ENCODE measurements at regions not wholly inside any gene's neighbourhood (a gene's known extent, or its start where the extent isn't known, plus 50 kb on each side); places are given as distances from the start of the nearest gene placed in this dataset.
A peak's percentile ranks its signal among the peaks of the same experiment; 100 is the strongest.

- no peaks in the 10 kb centered on the region for H3K9me2 ChIP-seq
- TF ChIP-seq PBX3 (IDR thresholded peaks at IDR 0.05), result peak; percentile 41; the same call in 1 of the 2 replicates
- TF ChIP-seq TCF12 (IDR thresholded peaks at IDR 0.05), result peak; percentile 62
- TF ChIP-seq EP300 (IDR thresholded peaks at IDR 0.05; ENCODE audit: borderline replicate concordance in 1 of 2, low read depth in 1 of 2, low read length in 1 of 2), result 0 out of 4 replicates have a peak, but pooled peaks of 1 of the 2 experiments have one; percentile 32
- peak; percentile 29; the same call in 1 of the 2 replicates for TF ChIP-seq NFIC (IDR thresholded peaks at IDR 0.05; ENCODE audit: borderline replicate concordance)
- no peak for TF ChIP-seq MAX (IDR thresholded peaks at IDR 0.05; ENCODE audit: low read depth)
- no peak for TF ChIP-seq TEAD4 (IDR thresholded peaks at IDR 0.05; ENCODE audit: borderline replicate concordance, insufficient read depth)
- no peak for TF ChIP-seq RFX5 (IDR thresholded peaks at IDR 0.05; ENCODE audit: low read length)
- no peak for TF ChIP-seq MXI1 (IDR thresholded peaks at IDR 0.05; ENCODE audit: low read depth, low read length)
- peaks cover 3% of the 10 kb centered on the region for H3F3A ChIP-seq (replicated peaks; ENCODE audit: insufficient read depth)
- H3K9me3 ChIP-seq, result no peaks in the 10 kb centered on the region
- ChIA-PET CTCF (no interaction called here), POLR2A (no interaction called here)
- no peaks in the 10 kb centered on the region; a peak in 1 of 4 replicates for H3K4me1 ChIP-seq (ENCODE audit: control insufficient read depth in 1 of 2, insufficient read depth in 2 of 2, low read depth in 1 of 2, low read length in 1 of 2)
- no peak for DNase-seq
- peak overlapping the region; percentile 29; the same call in 1 of the 2 replicates for H3K4me2 ChIP-seq
- H3K79me2 ChIP-seq (ENCODE audit: insufficient read depth), result no peaks in the 10 kb centered on the region
- H3K36me3 ChIP-seq (replicated peaks in 1 of 2; ENCODE audit: control insufficient read depth in 1 of 2, insufficient read depth in 2 of 2, low read length in 1 of 2), result no peaks in the 10 kb centered on the region
- H3K9ac ChIP-seq, result no peak overlapping the region
- no peak overlapping the region for H3K4me3 ChIP-seq (ENCODE audit: low read depth in 2 of 2, low read length in 1 of 2)
- no peaks in the 10 kb centered on the region for H3K27me3 ChIP-seq (ENCODE audit: insufficient read depth)
- H4K20me1 ChIP-seq (ENCODE audit: insufficient read depth), result no peaks in the 10 kb centered on the region
- H2AFZ ChIP-seq (ENCODE audit: low read depth), result no peak overlapping the region
- 2% methylated on average over 7 of the region's 7 CpGs for WGBS (ENCODE audit: low lambda C conversion rate)
- no peak overlapping the region for H3K27ac ChIP-seq (ENCODE audit: low read depth in 2 of 2, low read length in 1 of 2)
Measured at GRCh38 chr5:100270023-100270771, 265.0 kb upstream of the FAM174A start.

- Histone ChIP-seq H3F3A (replicated peaks; ENCODE audit: insufficient read depth) (no peaks in the 10 kb centered on the region), H4K20me1 (ENCODE audit: insufficient read depth) (no peaks in the 10 kb centered on the region), H3K4me1 (ENCODE audit: control insufficient read depth in 1 of 2, insufficient read depth in 2 of 2, low read depth in 1 of 2, low read length in 1 of 2) (no peaks in the 10 kb centered on the region), H3K36me3 (replicated peaks in 1 of 2; ENCODE audit: control insufficient read depth in 1 of 2, insufficient read depth in 2 of 2, low read length in 1 of 2) (no peaks in the 10 kb centered on the region), H2AFZ (ENCODE audit: low read depth) (no peak overlapping the region), H3K27me3 (ENCODE audit: insufficient read depth) (no peaks in the 10 kb centered on the region), H3K4me3 (ENCODE audit: low read depth in 2 of 2, low read length in 1 of 2) (no peak overlapping the region), H3K79me2 (ENCODE audit: insufficient read depth) (no peaks in the 10 kb centered on the region), H3K9me2 (no peaks in the 10 kb centered on the region), H3K9me3 (no peaks in the 10 kb centered on the region), H3K9ac (no peak overlapping the region), H3K4me2 (no peak overlapping the region), H3K27ac (ENCODE audit: low read depth in 2 of 2, low read length in 1 of 2) (no peak overlapping the region)
- 3% methylated on average over 2 of the region's 2 CpGs for WGBS (ENCODE audit: low lambda C conversion rate)
- ChIA-PET POLR2A (no interaction called here), CTCF (interaction anchor here (1.0 kb wide), 1 partner anchor 15 kb away, joined by 3 read pairs; no protein-coding TSS in a partner anchor)
- DNase-seq, result no peak
- no peak for TF ChIP-seq MXI1 (IDR thresholded peaks at IDR 0.05; ENCODE audit: low read depth, low read length)
Measured at GRCh38 chr5:100260968-100261367, 274.2 kb upstream of the FAM174A start.

GRCh38 chr5:100252944-100253343 lies 282.2 kb upstream of the FAM174A start:
- no peak overlapping the region for H2AFZ ChIP-seq (ENCODE audit: low read depth)
- ChIA-PET CTCF (no interaction called here), POLR2A (no interaction called here)
- no peaks in the 10 kb centered on the region for H4K20me1 ChIP-seq (ENCODE audit: insufficient read depth)
- H3K4me1 ChIP-seq (ENCODE audit: control insufficient read depth in 1 of 2, insufficient read depth in 2 of 2, low read depth in 1 of 2, low read length in 1 of 2), result no peaks in the 10 kb centered on the region
- no peaks in the 10 kb centered on the region for H3K27me3 ChIP-seq (ENCODE audit: insufficient read depth)
- H3K9me2 ChIP-seq, result no peaks in the 10 kb centered on the region
- H3K4me3 ChIP-seq (ENCODE audit: low read depth in 2 of 2, low read length in 1 of 2), result no peak overlapping the region
- no peak overlapping the region for H3K27ac ChIP-seq (ENCODE audit: low read depth in 2 of 2, low read length in 1 of 2)
- H3K36me3 ChIP-seq (replicated peaks in 1 of 2; ENCODE audit: control insufficient read depth in 1 of 2, insufficient read depth in 2 of 2, low read length in 1 of 2), result no peaks in the 10 kb centered on the region
- H3K9ac ChIP-seq, result no peak overlapping the region
- H3F3A ChIP-seq (replicated peaks; ENCODE audit: insufficient read depth), result no peaks in the 10 kb centered on the region
- H3K9me3 ChIP-seq, result no peaks in the 10 kb centered on the region
- no peak overlapping the region for H3K4me2 ChIP-seq
- no peak for DNase-seq
- H3K79me2 ChIP-seq (ENCODE audit: insufficient read depth), result no peaks in the 10 kb centered on the region
- no peak for TF ChIP-seq USF2 (IDR thresholded peaks at IDR 0.05; ENCODE audit: borderline replicate concordance, low read depth, low read length)
- TF ChIP-seq GATA2 (CRISPR knock-in tag; IDR thresholded peaks at IDR 0.05), result no peak
- TF ChIP-seq ZBTB33 (IDR thresholded peaks at IDR 0.05; ENCODE audit: borderline replicate concordance, low read depth), result no peak
- no peak for TF ChIP-seq MEF2A (IDR thresholded peaks at IDR 0.05; ENCODE audit: borderline replicate concordance, low read depth)
- no peak for TF ChIP-seq SMC3 (IDR thresholded peaks at IDR 0.05; ENCODE audit: low read depth, low read length)
- no peak for TF ChIP-seq FOXM1 (IDR thresholded peaks at IDR 0.05; ENCODE audit: low read depth)
- no peak for TF ChIP-seq MXI1 (IDR thresholded peaks at IDR 0.05; ENCODE audit: low read depth, low read length)
- TF ChIP-seq JUND (IDR thresholded peaks at IDR 0.05), result no peak
- TF ChIP-seq USF1 (IDR thresholded peaks at IDR 0.05; ENCODE audit: borderline replicate concordance, low read depth), result no peak
- no peak for TF ChIP-seq RAD21 (IDR thresholded peaks at IDR 0.05; ENCODE audit: low read length)

Data from SK-N-SH (cell line).